ENCODE measurements at regions not wholly inside any gene's neighbourhood (a gene's known extent, or its start where the extent isn't known, plus 50 kb on each side); places are given as distances from the start of the nearest gene placed in this dataset.

DNA sequence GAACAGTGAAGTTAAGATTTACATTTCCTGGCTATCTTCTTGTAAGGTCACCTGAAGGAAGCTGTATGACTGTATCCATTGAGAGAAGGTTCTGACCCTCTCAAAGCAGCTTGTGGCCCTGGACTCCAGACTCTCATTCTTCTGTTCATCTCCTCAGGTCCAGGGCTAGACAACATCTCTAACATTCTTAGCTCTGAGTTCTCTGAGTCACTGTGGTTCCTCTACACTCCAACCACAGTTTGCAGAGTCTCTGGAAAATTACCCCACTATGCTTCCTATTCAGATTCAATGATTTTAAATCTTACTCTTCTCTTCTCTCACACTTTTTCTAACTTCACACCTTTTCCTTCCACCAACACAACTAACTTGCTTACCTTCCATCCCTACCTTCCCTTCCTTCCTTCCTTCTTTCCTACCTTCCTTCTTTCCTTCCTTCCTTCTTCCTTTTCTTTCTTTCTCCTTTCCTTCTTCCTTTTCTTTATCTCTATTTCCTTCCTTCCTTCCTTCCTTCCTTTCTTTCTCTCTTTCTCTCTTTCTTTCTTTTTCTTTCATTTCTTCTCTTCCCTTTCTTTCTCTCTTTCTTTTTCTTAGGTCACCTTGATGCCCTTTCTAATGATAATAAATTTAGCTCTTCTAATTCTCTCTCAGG lies 824.3 kb upstream of the ZEB2 start:
- H3K4me2 ChIP-seq (ENCODE audit: low read length): no peak overlapping the region
- H3K9ac ChIP-seq (ENCODE audit: low read depth, low read length): no peak overlapping the region
- no peaks in the 10 kb centered on the region for H3K36me3 ChIP-seq (ENCODE audit: insufficient read depth, low read length)
- H3K4me3 ChIP-seq (ENCODE audit: low read length): no peak overlapping the region
- H3K9me3 ChIP-seq (replicated peaks; ENCODE audit: low read length): no peaks in the 10 kb centered on the region
- no peaks in the 10 kb centered on the region for H3K27me3 ChIP-seq (ENCODE audit: control insufficient read depth, insufficient read depth, low read length)
- no peaks in the 10 kb centered on the region for H3K4me1 ChIP-seq (ENCODE audit: control insufficient read depth, insufficient read depth, low read length)

DNA sequence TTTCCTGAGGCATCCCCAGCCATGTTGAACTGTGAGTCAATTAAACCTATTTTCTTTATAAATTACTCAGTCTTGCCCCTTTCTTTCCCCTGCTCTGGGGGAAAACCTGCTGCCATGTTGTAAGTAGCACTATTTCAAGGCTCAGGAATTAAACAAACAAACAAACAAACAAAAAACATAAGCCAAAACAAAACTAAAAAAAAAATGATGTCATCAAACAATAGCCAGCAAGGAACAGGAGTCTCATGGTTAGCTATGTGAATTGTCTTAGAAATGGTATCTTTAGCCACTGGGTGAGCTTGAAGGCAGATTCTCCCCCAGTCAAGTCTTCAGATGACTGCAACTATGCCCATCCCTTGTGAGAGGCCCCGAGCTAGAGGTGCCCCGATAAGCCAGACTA lies 823.4 kb upstream of the ZEB2 start:
- Histone ChIP-seq H3K9ac (ENCODE audit: low read depth, low read length) (no peak overlapping the region), H3K4me2 (ENCODE audit: low read length) (no peak overlapping the region), H3K4me3 (ENCODE audit: low read length) (no peak overlapping the region), H3K9me3 (replicated peaks; ENCODE audit: low read length) (no peaks in the 10 kb centered on the region), H3K36me3 (ENCODE audit: insufficient read depth, low read length) (no peaks in the 10 kb centered on the region), H3K4me1 (ENCODE audit: control insufficient read depth, insufficient read depth, low read length) (no peaks in the 10 kb centered on the region), H3K27me3 (ENCODE audit: control insufficient read depth, insufficient read depth, low read length) (no peaks in the 10 kb centered on the region)

DNA sequence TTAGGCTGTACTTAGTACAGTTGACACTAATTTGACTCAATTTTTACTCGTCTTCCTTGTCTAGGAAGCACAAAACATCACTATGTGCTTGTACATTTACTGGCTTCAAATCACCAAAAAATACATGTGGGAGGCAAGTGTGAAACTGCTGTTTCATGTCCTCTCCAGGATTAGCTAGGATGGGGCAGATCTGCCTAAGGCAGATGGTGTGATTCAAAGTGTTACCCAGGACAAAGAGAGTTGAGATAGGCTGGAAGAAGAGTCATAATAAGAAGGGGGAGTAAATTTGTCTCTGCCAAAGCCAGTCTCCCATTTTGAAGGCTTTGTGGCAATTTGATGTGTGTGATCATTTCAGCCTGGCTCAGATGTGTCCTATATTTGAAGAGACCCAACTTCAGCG lies 821.6 kb upstream of the ZEB2 start:
- H3K4me3 ChIP-seq (ENCODE audit: low read length): no peak overlapping the region
- H3K27me3 ChIP-seq (ENCODE audit: control insufficient read depth, insufficient read depth, low read length): no peaks in the 10 kb centered on the region
- no peaks in the 10 kb centered on the region for H3K9me3 ChIP-seq (replicated peaks; ENCODE audit: low read length)
- H3K4me2 ChIP-seq (ENCODE audit: low read length): no peak overlapping the region
- no peaks in the 10 kb centered on the region for H3K4me1 ChIP-seq (ENCODE audit: control insufficient read depth, insufficient read depth, low read length)
- no peak overlapping the region for H3K9ac ChIP-seq (ENCODE audit: low read depth, low read length)
- H3K36me3 ChIP-seq (ENCODE audit: insufficient read depth, low read length): no peaks in the 10 kb centered on the region

DNA sequence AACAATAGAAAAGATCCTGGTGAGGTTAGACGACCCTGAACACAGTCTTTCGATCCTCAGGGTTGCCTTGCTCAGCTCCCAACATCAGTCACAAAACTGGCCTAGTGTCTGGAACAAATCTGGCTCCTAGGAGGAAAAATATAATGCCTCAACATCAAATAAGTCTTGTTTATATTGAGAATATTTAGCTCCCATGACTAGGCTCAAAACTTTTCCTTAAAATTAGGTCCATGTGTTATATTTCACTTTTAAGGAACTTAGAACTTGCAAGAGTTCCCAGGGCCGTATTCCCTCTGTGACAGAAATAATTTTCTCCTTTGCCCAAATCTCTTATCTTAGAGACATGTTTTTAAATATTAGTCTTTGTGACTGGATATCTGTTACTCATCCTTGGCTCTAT lies 819.7 kb upstream of the ZEB2 start:
- Histone ChIP-seq H3K27me3 (ENCODE audit: control insufficient read depth, insufficient read depth, low read length) (no peaks in the 10 kb centered on the region), H3K9me3 (replicated peaks; ENCODE audit: low read length) (no peaks in the 10 kb centered on the region), H3K36me3 (ENCODE audit: insufficient read depth, low read length) (no peaks in the 10 kb centered on the region), H3K9ac (ENCODE audit: low read depth, low read length) (no peak overlapping the region), H3K4me2 (ENCODE audit: low read length) (no peak overlapping the region), H3K4me3 (ENCODE audit: low read length) (no peak overlapping the region), H3K4me1 (ENCODE audit: control insufficient read depth, insufficient read depth, low read length) (no peaks in the 10 kb centered on the region)

DNA sequence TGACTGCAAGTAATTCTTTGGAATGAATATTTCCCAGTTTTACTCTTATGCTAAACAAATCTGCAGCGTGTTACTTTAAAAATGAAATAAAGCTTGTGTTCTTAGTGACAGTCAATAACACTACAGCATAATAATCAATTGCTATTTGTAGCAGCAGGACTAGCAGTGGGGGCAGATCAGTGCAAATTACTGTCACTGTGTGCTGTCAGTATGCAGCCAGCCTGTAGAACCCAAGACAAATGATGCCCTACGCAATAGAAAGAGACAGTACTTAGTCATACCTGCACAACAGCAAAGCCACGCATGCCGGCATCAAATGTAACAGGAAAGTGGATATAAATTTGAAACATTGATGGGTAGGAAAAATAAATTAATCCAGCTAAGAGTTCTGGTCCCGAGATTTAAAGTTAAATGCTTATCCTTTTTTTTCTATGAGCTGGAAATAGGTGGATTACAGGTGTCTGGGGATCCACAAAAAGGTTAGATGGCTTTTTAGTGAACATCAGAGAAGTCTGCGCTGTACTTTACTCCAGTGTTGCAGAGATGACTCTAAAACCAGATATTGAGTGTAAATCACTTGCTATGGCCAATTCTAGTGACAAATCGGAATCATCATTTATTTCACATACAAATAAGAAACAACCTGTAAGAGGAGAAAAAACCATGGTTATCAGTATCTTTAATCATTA lies 812.4 kb upstream of the ZEB2 start:
- no peak overlapping the region for H3K9ac ChIP-seq (ENCODE audit: low read depth, low read length)
- no peaks in the 10 kb centered on the region for H3K36me3 ChIP-seq (ENCODE audit: insufficient read depth, low read length)
- H3K27me3 ChIP-seq (ENCODE audit: control insufficient read depth, insufficient read depth, low read length): no peaks in the 10 kb centered on the region
- H3K4me3 ChIP-seq (ENCODE audit: low read length): no peak overlapping the region
- H3K9me3 ChIP-seq (replicated peaks; ENCODE audit: low read length): no peaks in the 10 kb centered on the region
- H3K4me1 ChIP-seq (ENCODE audit: control insufficient read depth, insufficient read depth, low read length): no peaks in the 10 kb centered on the region
- H3K4me2 ChIP-seq (ENCODE audit: low read length): no peak overlapping the region

DNA sequence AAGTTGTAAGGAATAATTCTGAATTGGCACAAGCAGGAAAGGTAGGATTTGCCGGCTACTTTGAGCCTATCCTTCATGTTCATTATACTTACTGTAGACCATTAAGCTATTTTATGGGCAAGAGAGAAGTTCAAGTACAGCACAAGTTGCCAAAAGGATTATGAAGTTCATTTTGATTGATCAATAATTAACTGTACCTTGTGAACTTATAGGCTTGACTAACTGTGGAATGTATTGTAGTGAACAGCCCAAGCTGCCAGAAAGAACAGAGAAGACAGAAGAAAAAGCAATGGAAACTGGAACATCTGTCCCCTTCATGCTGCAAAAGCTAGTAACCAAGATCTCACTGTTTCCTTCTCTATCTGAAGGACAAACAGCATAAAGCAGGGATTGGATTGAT lies 810.1 kb upstream of the ZEB2 start:
- H3K4me2 ChIP-seq (ENCODE audit: low read length): no peak overlapping the region
- no peak overlapping the region for H3K4me3 ChIP-seq (ENCODE audit: low read length)
- H3K9ac ChIP-seq (ENCODE audit: low read depth, low read length): no peak overlapping the region
- no peaks in the 10 kb centered on the region for H3K27me3 ChIP-seq (ENCODE audit: control insufficient read depth, insufficient read depth, low read length)
- no peaks in the 10 kb centered on the region for H3K9me3 ChIP-seq (replicated peaks; ENCODE audit: low read length)
- no peaks in the 10 kb centered on the region for H3K36me3 ChIP-seq (ENCODE audit: insufficient read depth, low read length)
- H3K4me1 ChIP-seq (ENCODE audit: control insufficient read depth, insufficient read depth, low read length): no peaks in the 10 kb centered on the region

DNA sequence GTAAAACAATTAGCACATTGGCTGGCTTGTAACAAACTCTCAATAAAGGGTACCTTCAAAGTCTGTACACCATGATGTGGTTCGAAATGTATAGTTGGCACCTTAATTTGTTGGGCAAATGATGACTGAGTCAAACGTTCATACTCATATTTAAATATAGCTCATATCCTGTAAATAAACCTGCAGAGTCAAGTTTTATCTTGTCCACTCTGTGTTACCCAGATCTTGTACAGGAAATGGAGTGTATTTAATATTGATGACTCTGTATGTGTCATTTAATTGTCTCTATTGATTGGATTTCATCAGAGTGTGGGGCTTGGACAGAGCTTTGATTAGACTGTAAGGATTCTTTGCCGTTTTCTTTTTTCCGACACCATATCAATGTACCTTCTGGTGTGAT lies 805.6 kb upstream of the ZEB2 start:
- Histone ChIP-seq H3K4me3 (ENCODE audit: low read length) (no peak overlapping the region), H3K36me3 (ENCODE audit: insufficient read depth, low read length) (no peaks in the 10 kb centered on the region), H3K27me3 (ENCODE audit: control insufficient read depth, insufficient read depth, low read length) (no peaks in the 10 kb centered on the region), H3K9ac (ENCODE audit: low read depth, low read length) (no peak overlapping the region), H3K4me1 (ENCODE audit: control insufficient read depth, insufficient read depth, low read length) (no peaks in the 10 kb centered on the region), H3K4me2 (ENCODE audit: low read length) (no peak overlapping the region), H3K9me3 (replicated peaks; ENCODE audit: low read length) (no peaks in the 10 kb centered on the region)

DNA sequence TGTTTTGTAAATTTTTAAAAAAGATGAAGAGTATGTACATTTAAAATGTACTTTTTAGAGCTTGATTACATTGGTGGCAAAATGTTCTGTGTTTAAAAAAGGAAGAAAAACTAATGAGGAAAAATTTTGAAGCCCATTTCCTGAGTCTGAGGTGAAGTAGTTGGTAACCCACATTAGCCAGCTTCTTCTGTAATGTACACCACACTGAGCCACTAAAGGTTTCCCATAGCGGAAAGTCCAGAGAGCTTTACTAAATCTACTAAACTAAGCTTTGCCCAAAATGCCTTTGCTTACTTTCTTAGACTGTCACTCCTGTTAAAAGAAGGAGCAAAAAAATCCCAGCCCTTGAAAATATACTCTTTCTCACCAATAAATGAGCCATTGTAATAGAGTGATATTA lies 804.8 kb upstream of the ZEB2 start:
- no peaks in the 10 kb centered on the region for H3K4me1 ChIP-seq (ENCODE audit: control insufficient read depth, insufficient read depth, low read length)
- no peaks in the 10 kb centered on the region for H3K27me3 ChIP-seq (ENCODE audit: control insufficient read depth, insufficient read depth, low read length)
- no peak overlapping the region for H3K4me2 ChIP-seq (ENCODE audit: low read length)
- H3K9ac ChIP-seq (ENCODE audit: low read depth, low read length): no peak overlapping the region
- no peaks in the 10 kb centered on the region for H3K9me3 ChIP-seq (replicated peaks; ENCODE audit: low read length)
- no peaks in the 10 kb centered on the region for H3K36me3 ChIP-seq (ENCODE audit: insufficient read depth, low read length)
- no peak overlapping the region for H3K4me3 ChIP-seq (ENCODE audit: low read length)

DNA sequence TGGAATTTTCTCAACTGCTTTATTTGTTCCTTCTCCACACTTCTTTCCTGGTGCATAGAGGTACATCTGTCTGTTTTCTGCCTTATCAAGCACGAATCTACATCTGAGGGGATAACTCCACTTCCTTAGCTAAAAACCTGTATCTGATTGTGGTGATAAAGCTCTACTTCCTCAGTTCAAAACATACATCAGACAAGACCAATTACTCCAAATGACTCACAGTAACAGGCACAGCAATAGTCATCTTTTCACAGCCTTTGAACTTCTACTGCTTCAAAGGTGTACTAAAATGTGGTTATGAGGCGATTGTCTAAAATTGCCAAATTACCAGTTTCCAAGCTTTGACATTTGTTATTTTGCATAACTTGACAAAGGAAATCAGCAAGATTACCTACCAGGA lies 803.6 kb upstream of the ZEB2 start:
- H3K4me1 ChIP-seq (ENCODE audit: control insufficient read depth, insufficient read depth, low read length): no peaks in the 10 kb centered on the region
- no peak overlapping the region for H3K4me3 ChIP-seq (ENCODE audit: low read length)

DNA sequence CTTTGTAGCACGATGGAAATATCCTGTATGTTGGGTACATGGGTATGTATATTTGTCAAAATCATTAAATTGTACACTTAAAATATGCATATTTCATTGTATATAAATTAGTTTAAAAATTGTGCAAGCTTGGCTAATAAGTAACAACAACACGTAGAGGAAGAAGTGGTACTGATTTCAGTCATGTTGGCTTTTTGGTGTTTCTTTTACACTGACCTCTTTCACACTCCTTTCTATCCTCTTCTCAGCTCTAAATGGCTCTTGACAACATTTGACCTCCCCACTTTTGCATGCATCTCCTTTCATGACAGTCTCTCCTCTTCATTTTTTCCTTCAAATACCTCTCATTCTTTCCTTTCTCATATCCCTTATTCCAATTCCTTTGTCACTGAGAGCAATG lies 801.4 kb upstream of the ZEB2 start:
- Histone ChIP-seq H3K4me3 (ENCODE audit: low read length) (no peak overlapping the region), H3K9me3 (replicated peaks; ENCODE audit: low read length) (no peaks in the 10 kb centered on the region), H3K4me1 (ENCODE audit: control insufficient read depth, insufficient read depth, low read length) (no peaks in the 10 kb centered on the region), H3K4me2 (ENCODE audit: low read length) (no peak overlapping the region), H3K36me3 (ENCODE audit: insufficient read depth, low read length) (no peaks in the 10 kb centered on the region), H3K9ac (ENCODE audit: low read depth, low read length) (no peak overlapping the region), H3K27me3 (ENCODE audit: control insufficient read depth, insufficient read depth, low read length) (no peaks in the 10 kb centered on the region)

More for the DNA sequence above, 803.6 kb upstream of the ZEB2 start:
- no peaks in the 10 kb centered on the region for H3K27me3 ChIP-seq (ENCODE audit: control insufficient read depth, insufficient read depth, low read length)
- no peaks in the 10 kb centered on the region for H3K9me3 ChIP-seq (replicated peaks; ENCODE audit: low read length)
- H3K36me3 ChIP-seq (ENCODE audit: insufficient read depth, low read length): no peaks in the 10 kb centered on the region
- no peak overlapping the region for H3K9ac ChIP-seq (ENCODE audit: low read depth, low read length)
- H3K4me2 ChIP-seq (ENCODE audit: low read length): no peak overlapping the region

DNA sequence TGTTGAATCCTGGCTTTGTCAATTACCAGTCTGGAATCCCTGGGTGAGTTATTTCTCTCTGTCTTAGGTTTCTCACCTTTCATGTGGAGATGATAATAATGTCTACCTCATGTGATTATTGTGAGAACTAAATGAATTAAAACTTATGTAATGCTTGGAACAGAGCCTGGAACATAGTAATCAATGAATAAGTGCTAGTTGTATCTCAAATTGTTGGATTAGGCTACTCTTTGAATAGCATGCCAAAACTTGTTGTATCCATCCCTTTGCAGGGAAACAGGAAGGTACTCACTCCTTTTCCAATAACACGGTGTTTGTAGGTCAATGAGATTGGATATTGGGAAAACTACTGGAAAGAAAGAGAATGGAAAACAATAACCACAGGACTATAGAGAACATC lies 796.6 kb upstream of the ZEB2 start:
- no peak overlapping the region for H3K4me2 ChIP-seq (ENCODE audit: low read length)
- no peak overlapping the region for H3K9ac ChIP-seq (ENCODE audit: low read depth, low read length)
- H3K4me3 ChIP-seq (ENCODE audit: low read length): no peak overlapping the region
- H3K4me1 ChIP-seq (ENCODE audit: control insufficient read depth, insufficient read depth, low read length): no peaks in the 10 kb centered on the region
- H3K36me3 ChIP-seq (ENCODE audit: insufficient read depth, low read length): no peaks in the 10 kb centered on the region
- H3K9me3 ChIP-seq (replicated peaks; ENCODE audit: low read length): no peaks in the 10 kb centered on the region
- H3K27me3 ChIP-seq (ENCODE audit: control insufficient read depth, insufficient read depth, low read length): no peaks in the 10 kb centered on the region

DNA sequence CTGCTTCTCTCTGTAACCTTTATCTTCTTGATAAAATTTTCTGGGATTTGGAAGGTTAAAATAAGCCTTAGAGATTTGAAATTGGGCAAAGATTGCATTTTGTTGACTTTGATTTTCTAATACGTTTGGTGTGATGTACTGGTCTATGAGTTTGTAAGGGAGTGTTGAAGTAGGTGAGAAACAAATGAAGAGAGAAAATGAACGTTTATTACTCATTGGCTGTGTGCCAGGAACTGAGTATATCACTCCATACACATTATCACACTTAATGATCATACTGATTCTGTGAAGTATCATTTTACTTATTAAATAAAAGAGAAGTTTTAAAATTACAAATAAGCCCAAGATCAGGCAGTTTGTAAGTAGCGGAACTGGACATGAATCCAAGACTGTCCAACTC lies 795.1 kb upstream of the ZEB2 start:
- Histone ChIP-seq H3K9me3 (replicated peaks; ENCODE audit: low read length) (no peaks in the 10 kb centered on the region), H3K4me3 (ENCODE audit: low read length) (no peak overlapping the region), H3K27me3 (ENCODE audit: control insufficient read depth, insufficient read depth, low read length) (no peaks in the 10 kb centered on the region), H3K36me3 (ENCODE audit: insufficient read depth, low read length) (no peaks in the 10 kb centered on the region), H3K4me2 (ENCODE audit: low read length) (no peak overlapping the region), H3K4me1 (ENCODE audit: control insufficient read depth, insufficient read depth, low read length) (no peaks in the 10 kb centered on the region), H3K9ac (ENCODE audit: low read depth, low read length) (no peak overlapping the region)

All from skeletal muscle satellite cell (primary cell).